K562 (cell line): ENCODE measurements at regions not wholly inside any gene's neighbourhood (a gene's known extent, or its start where the extent isn't known, plus 50 kb on each side); places are given as distances from the start of the nearest gene placed in this dataset.

Experiments
- ATAC-seq: fragments of 200-7000 bp; cut with Tn5 transposase; 3 replicates; pipeline ENCODE4 v1.9.1; 2020; ENCODE audit warnings: moderate library complexity
- BruUV-seq: library from RNA; stranded (reverse); fragments of 400-500 nt; replicated peaks from 2 replicates; lab custom pipeline; 2021; lab: Mats Ljungman, UMichigan
- CTCF ChIA-PET: fragments of 300-600 bp; formaldehyde crosslinking; extraction: SDS; loops from one replicate; lab custom pipeline; 2021; ENCODE audit warnings: low intra/inter-chr PET ratio; lab: Yijun Ruan, JAX
- POLR2A ChIA-PET: fragments of 300-600, 350-650 bp; sonication (Branson Sonifier 250); formaldehyde crosslinking; extraction: SDS; loops from one replicate; lab custom pipeline; 2021; ENCODE audit warnings: antibody characterized with exemption, inconsistent platforms; lab: Yijun Ruan, JAX
- DNase-seq, 4 experiments: peaks; one replicate each; pipeline versions ENCODE4 v3.0.0 to v3.0.0-alpha.2; 2011 to 2018; ENCODE audit warnings: low spot score in 3 of 4, mixed read lengths in 3 of 4; ENCODE audit errors: extremely low read depth in 1 of 4
- FAIRE-seq: peaks from 2 replicates; lab custom pipeline; 2011; peaks lifted over from hg19 to GRCh38; lab: Jason Lieb, UNC
- H2AFZ ChIP-seq: 2 replicates; pipeline ENCODE4 v1.6.0; 2011; ENCODE audit warnings: low read depth, low read length, control low read depth, inconsistent platforms
- H3K27ac ChIP-seq: fragments of 200-600 bp; 3 replicates; pipeline ENCODE4 v1.8.0; 2011; ENCODE audit warnings: low read depth, mild to moderate bottlenecking, control low read depth, inconsistent platforms, low read length, moderate library complexity, mixed read lengths; ENCODE audit errors: extremely low read depth
- H3K27me3 ChIP-seq, 2 experiments: fragments of 300-600 bp in 1 of 2; 2 replicates in 1 of 2; 3 replicates in 1 of 2; pipeline versions ENCODE4 v1.6.0 to v1.8.0; 2011; ENCODE audit warnings: inconsistent platforms in 2 of 2, low read length in 2 of 2, mild to moderate bottlenecking in 1 of 2, mixed read lengths in 1 of 2, moderate library complexity in 1 of 2; ENCODE audit not compliant: control insufficient read depth in 2 of 2, insufficient read depth in 2 of 2
- H3K36me3 ChIP-seq: fragments of 300-600 bp; 3 replicates; pipeline ENCODE4 v1.8.0; 2011; ENCODE audit warnings: mild to moderate bottlenecking, low read length, inconsistent platforms; ENCODE audit not compliant: control insufficient read depth, insufficient read depth
- H3K4me1 ChIP-seq, 2 experiments: fragments of 200-600 bp in 1 of 2; replicated peaks in 1 of 2; 2 replicates in 1 of 2; 3 replicates in 1 of 2; pipeline versions ENCODE4 v1.5.1 to v1.8.0; 2011; ENCODE audit warnings: inconsistent platforms in 2 of 2, low read length in 2 of 2, mild to moderate bottlenecking in 1 of 2, mixed read lengths in 1 of 2, moderate library complexity in 1 of 2; ENCODE audit not compliant: control insufficient read depth in 2 of 2, insufficient read depth in 2 of 2
- H3K4me2 ChIP-seq: 2 replicates; pipeline ENCODE4 v1.6.1; 2011; ENCODE audit warnings: low read length, control low read depth, inconsistent platforms, mixed read lengths; ENCODE audit not compliant: insufficient read depth
- H3K4me3 ChIP-seq: fragments of 200-600 bp; sonication (generic), shearing (Covaris generic); 2 replicates; pipeline ENCODE4 v1.5.1; 2016; ENCODE audit warnings: control low read depth, inconsistent platforms
- H3K79me2 ChIP-seq: fragments of 200-600 bp; 3 replicates; pipeline ENCODE4 v1.8.0; 2011; ENCODE audit warnings: low read length, inconsistent platforms; ENCODE audit not compliant: control insufficient read depth, insufficient read depth
- H3K9ac ChIP-seq, 2 experiments: 2 replicates each; pipeline versions ENCODE4 v1.6.0 to v1.6.1; 2011; ENCODE audit warnings: low read depth in 2 of 2, low read length in 2 of 2, control low read depth in 1 of 2, inconsistent platforms in 1 of 2, mild to moderate bottlenecking in 1 of 2, mixed read lengths in 1 of 2; ENCODE audit not compliant: insufficient read depth in 1 of 2
- H3K9me1 ChIP-seq: one replicate; pipeline ENCODE4 v1.6.0; 2011; ENCODE audit warnings: inconsistent platforms, mild to moderate bottlenecking, low read length, moderate library complexity; ENCODE audit not compliant: control insufficient read depth, insufficient read depth
- H3K9me3 ChIP-seq: replicated peaks from 2 replicates; pipeline ENCODE4 v1.5.1; 2011; ENCODE audit warnings: low read depth, low read length, inconsistent platforms; ENCODE audit not compliant: control insufficient read depth, insufficient read depth
- H4K20me1 ChIP-seq: replicated peaks from 2 replicates; pipeline ENCODE4 v1.6.1; 2011; ENCODE audit warnings: low read length, inconsistent platforms, mixed read lengths; ENCODE audit not compliant: control insufficient read depth, insufficient read depth
- CCNT2 ChIP-seq: IDR thresholded peaks from 2 replicates; pipeline ENCODE4 v1.6.1; 2011; ENCODE audit warnings: borderline replicate concordance, low read depth, mild to moderate bottlenecking, moderate library complexity, mixed read lengths, low read length; ENCODE audit not compliant: insufficient read length; ENCODE audit errors: extremely low read depth
- ETV6 ChIP-seq, 3 experiments: fragments of 150-350 bp in 1 of 3; sonication (generic) in 1 of 3; formaldehyde crosslinking in 1 of 3; IDR thresholded peaks; 2 replicates each; pipeline versions ENCODE4 v1.6.1 to v1.8.0; 2014 to 2022; ENCODE audit warnings: borderline replicate concordance in 2 of 3, low read depth in 2 of 3, antibody characterized with exemption in 1 of 3, low read length in 1 of 3, mild to moderate bottlenecking in 1 of 3, missing genetic modification reagents in 1 of 3
- FOXP1 ChIP-seq: sonication (generic); formaldehyde crosslinking; IDR thresholded peaks from 2 replicates; pipeline ENCODE4 v1.8.0; 2022; ENCODE audit warnings: mild to moderate bottlenecking, missing genetic modification reagents
- HDAC1 ChIP-seq, 2 experiments: fragments of 450-650 bp; IDR thresholded peaks; 2 replicates each; pipeline ENCODE4 v1.6.1; 2016 to 2017; ENCODE audit warnings: inconsistent platforms in 1 of 2, mild to moderate bottlenecking in 1 of 2, moderate library complexity in 1 of 2
- KDM2B ChIP-seq: fragments of 250-450 bp; sonication (Bioruptor Pico); IDR thresholded peaks from 2 replicates; pipeline ENCODE4 v1.8.0; 2021; ENCODE audit warnings: mild to moderate bottlenecking, moderate library complexity
- MCM7 ChIP-seq, 2 experiments: fragments of 450-650 bp; IDR thresholded peaks; 2 replicates each; pipeline ENCODE4 v1.6.1; 2016 to 2018
- STAG1 ChIP-seq: sonication (generic); formaldehyde crosslinking; IDR thresholded peaks from 2 replicates; pipeline ENCODE4 v1.5.0; 2020; ENCODE audit warnings: missing genetic modification reagents, borderline replicate concordance
- TFAM ChIP-seq: fragments of 250-450 bp; sonication (Bioruptor Pico); conservative IDR thresholded peaks from 2 replicates; pipeline ENCODE4 v1.5.0; 2021; ENCODE audit warnings: mild to moderate bottlenecking, moderate library complexity
- ZNF133 ChIP-seq: fragments of 250-450 bp; sonication (Bioruptor Pico); IDR thresholded peaks from 2 replicates; pipeline ENCODE4 v1.4.0; 2020; ENCODE audit warnings: mild to moderate bottlenecking
- ZNF75A ChIP-seq: fragments of 450-650 bp; formaldehyde crosslinking; IDR thresholded peaks from 2 replicates; pipeline ENCODE4 v1.4.0; 2020; ENCODE audit warnings: mild to moderate bottlenecking
- WGBS: fragments of 100-300 bp; shearing (Covaris generic); methylation state at CpG from one replicate; pipeline ENCODE4 v1.1.6; 2016; ENCODE audit warnings: low coverage, mixed read lengths; ENCODE audit not compliant: insufficient coverage; ENCODE audit errors: missing lambda C conversion rate; 5-methylcytosine and 5-hydroxymethylcytosine counted together
- in situ Hi-C: fragments of 300-500 bp; cut with MboI; formaldehyde crosslinking; loops from 4 replicates; pipeline ENCODE4 v1.15.0; 2018; ENCODE audit warnings: inconsistent platforms, mixed read lengths
- intact Hi-C: fragments of 100-400 bp; cut with micrococcal nuclease; formaldehyde crosslinking; loops from 2 replicates; pipeline ENCODE4 v1.14.2; 2022
- TF ChIP-seq, protein P1 (sequence below): sonication (generic); formaldehyde crosslinking; IDR thresholded peaks from 2 replicates; pipeline ENCODE4 v1.8.0; 2022; ENCODE audit warnings: mild to moderate bottlenecking, missing genetic modification reagents, borderline replicate concordance
- TF ChIP-seq, protein P2 (sequence below): fragments of 200-800 bp; sonication (Bioruptor generic); IDR thresholded peaks from 2 replicates; pipeline ENCODE4 v1.6.1; 2016; ENCODE audit warnings: missing genetic modification characterization, missing compliant biosample characterization
- TF ChIP-seq, protein P3 (sequence below): sonication (generic); formaldehyde crosslinking; IDR thresholded peaks from 2 replicates; pipeline ENCODE4 v1.4.0; 2020; ENCODE audit warnings: mild to moderate bottlenecking, missing genetic modification reagents

DNA sequence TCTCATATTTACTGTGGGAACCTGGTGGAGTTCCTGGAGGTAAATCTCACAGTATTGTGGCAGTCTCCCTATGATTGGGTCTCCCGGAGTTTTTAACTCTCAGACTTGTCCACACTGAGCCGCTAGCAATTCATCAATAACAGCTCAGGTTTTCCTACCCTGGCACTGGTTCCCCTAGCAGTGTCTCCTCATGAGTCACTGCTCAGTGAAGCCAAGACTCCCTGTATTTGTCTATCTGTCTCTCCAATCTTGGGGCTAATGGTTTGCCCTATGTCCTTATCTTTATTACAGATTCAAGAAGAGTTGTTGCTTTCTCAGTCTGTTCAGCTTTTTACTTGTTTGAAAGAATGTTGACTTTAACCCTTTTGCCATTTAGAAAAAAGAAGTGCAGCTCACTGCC lies 176.7 kb upstream of the FGF10 start:
- no peak for ATAC-seq

More for the DNA sequence above, 176.7 kb upstream of the FGF10 start:
- in situ Hi-C loops = no loop called here
- Histone ChIP-seq H3K9me3 (no peaks in the 10 kb centered on the region), H3K36me3 (no peaks in the 10 kb centered on the region), H3K27ac (no peak overlapping the region), H3K9me1 (no peaks in the 10 kb centered on the region), H4K20me1 (no peaks in the 10 kb centered on the region), H3K9ac (no peak overlapping the region), H3K4me2 (no peak overlapping the region), H3K4me3 (no peak overlapping the region), H2AFZ (no peak overlapping the region), H3K79me2 (no peaks in the 10 kb centered on the region), H3K4me1 (no peaks in the 10 kb centered on the region), H3K27me3 (no peaks in the 10 kb centered on the region)
- TF ChIP-seq HDAC1 (IDR thresholded peaks at IDR 0.05) (no peak), ETV6 (IDR thresholded peaks at IDR 0.05; ENCODE audit: borderline replicate concordance in 1 of 2, low read depth in 2 of 2, low read length in 1 of 2) (no peak), ETV6 (CRISPR knock-in tag; IDR thresholded peaks at IDR 0.05; ENCODE audit: borderline replicate concordance) (no peak), MCM7 (IDR thresholded peaks at IDR 0.05) (no peak), CCNT2 (no peak), TFAM (CRISPR knock-in tag) (no peak), KDM2B (CRISPR knock-in tag) (no peak), FOXP1 (CRISPR knock-in tag) (no peak), ZNF133 (CRISPR knock-in tag) (no peak), ZNF75A (CRISPR knock-in tag) (no peak), STAG1 (no peak)
- TF ChIP-seq, protein P1, sequence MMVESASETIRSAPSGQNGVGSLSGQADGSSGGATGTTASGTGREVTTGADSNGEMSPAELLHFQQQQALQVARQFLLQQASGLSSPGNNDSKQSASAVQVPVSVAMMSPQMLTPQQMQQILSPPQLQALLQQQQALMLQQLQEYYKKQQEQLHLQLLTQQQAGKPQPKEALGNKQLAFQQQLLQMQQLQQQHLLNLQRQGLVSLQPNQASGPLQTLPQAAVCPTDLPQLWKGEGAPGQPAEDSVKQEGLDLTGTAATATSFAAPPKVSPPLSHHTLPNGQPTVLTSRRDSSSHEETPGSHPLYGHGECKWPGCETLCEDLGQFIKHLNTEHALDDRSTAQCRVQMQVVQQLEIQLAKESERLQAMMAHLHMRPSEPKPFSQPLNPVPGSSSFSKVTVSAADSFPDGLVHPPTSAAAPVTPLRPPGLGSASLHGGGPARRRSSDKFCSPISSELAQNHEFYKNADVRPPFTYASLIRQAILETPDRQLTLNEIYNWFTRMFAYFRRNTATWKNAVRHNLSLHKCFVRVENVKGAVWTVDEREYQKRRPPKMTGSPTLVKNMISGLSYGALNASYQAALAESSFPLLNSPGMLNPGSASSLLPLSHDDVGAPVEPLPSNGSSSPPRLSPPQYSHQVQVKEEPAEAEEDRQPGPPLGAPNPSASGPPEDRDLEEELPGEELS (CRISPR knock-in tag) = no peak
- TF ChIP-seq, protein P2, sequence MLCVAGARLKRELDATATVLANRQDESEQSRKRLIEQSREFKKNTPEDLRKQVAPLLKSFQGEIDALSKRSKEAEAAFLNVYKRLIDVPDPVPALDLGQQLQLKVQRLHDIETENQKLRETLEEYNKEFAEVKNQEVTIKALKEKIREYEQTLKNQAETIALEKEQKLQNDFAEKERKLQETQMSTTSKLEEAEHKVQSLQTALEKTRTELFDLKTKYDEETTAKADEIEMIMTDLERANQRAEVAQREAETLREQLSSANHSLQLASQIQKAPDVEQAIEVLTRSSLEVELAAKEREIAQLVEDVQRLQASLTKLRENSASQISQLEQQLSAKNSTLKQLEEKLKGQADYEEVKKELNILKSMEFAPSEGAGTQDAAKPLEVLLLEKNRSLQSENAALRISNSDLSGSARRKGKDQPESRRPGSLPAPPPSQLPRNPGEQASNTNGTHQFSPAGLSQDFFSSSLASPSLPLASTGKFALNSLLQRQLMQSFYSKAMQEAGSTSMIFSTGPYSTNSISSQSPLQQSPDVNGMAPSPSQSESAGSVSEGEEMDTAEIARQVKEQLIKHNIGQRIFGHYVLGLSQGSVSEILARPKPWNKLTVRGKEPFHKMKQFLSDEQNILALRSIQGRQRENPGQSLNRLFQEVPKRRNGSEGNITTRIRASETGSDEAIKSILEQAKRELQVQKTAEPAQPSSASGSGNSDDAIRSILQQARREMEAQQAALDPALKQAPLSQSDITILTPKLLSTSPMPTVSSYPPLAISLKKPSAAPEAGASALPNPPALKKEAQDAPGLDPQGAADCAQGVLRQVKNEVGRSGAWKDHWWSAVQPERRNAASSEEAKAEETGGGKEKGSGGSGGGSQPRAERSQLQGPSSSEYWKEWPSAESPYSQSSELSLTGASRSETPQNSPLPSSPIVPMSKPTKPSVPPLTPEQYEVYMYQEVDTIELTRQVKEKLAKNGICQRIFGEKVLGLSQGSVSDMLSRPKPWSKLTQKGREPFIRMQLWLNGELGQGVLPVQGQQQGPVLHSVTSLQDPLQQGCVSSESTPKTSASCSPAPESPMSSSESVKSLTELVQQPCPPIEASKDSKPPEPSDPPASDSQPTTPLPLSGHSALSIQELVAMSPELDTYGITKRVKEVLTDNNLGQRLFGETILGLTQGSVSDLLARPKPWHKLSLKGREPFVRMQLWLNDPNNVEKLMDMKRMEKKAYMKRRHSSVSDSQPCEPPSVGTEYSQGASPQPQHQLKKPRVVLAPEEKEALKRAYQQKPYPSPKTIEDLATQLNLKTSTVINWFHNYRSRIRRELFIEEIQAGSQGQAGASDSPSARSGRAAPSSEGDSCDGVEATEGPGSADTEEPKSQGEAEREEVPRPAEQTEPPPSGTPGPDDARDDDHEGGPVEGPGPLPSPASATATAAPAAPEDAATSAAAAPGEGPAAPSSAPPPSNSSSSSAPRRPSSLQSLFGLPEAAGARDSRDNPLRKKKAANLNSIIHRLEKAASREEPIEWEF (CRISPR knock-in tag) = no peak
- TF ChIP-seq, protein P3, sequence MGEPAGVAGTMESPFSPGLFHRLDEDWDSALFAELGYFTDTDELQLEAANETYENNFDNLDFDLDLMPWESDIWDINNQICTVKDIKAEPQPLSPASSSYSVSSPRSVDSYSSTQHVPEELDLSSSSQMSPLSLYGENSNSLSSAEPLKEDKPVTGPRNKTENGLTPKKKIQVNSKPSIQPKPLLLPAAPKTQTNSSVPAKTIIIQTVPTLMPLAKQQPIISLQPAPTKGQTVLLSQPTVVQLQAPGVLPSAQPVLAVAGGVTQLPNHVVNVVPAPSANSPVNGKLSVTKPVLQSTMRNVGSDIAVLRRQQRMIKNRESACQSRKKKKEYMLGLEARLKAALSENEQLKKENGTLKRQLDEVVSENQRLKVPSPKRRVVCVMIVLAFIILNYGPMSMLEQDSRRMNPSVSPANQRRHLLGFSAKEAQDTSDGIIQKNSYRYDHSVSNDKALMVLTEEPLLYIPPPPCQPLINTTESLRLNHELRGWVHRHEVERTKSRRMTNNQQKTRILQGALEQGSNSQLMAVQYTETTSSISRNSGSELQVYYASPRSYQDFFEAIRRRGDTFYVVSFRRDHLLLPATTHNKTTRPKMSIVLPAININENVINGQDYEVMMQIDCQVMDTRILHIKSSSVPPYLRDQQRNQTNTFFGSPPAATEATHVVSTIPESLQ (CRISPR knock-in tag) = no peak
- ChIA-PET POLR2A (no interaction called here), CTCF (no interaction called here)
- no peak for FAIRE-seq
- BruUV-seq = no TSS peak
- no peak for DNase-seq
- intact Hi-C loops = no loop called here
- WGBS = 7% methylated on average over 2 of the region's 2 CpGs
